BJ (cell line): ENCODE measurements at regions not wholly inside any gene's neighbourhood (a gene's known extent, or its start where the extent isn't known, plus 50 kb on each side); places are given as distances from the start of the nearest gene placed in this dataset.

Experiments
- CTCF ChIA-PET: fragments of 350-600 bp; formaldehyde crosslinking; extraction: SDS; loops from one replicate; lab custom pipeline; 2021; ENCODE audit warnings: antibody characterized with exemption, inconsistent platforms; lab: Yijun Ruan, JAX
- POLR2A ChIA-PET: fragments of 300-600 bp; sonication (Branson Sonifier 250); formaldehyde crosslinking; extraction: SDS; loops from one replicate; lab custom pipeline; 2021; ENCODE audit warnings: antibody characterized with exemption; lab: Charles Lee
- DNase-seq: peaks from one replicate; pipeline ENCODE4 v3.0.0-alpha.2; 2011; ENCODE audit warnings: low read depth
- H3K27me3 ChIP-seq: 2 replicates; pipeline ENCODE4 v1.6.0; 2011; ENCODE audit warnings: low read length; ENCODE audit not compliant: control insufficient read depth, insufficient read depth
- H3K36me3 ChIP-seq: 2 replicates; pipeline ENCODE4 v1.5.1; 2011; ENCODE audit warnings: low read length; ENCODE audit not compliant: control insufficient read depth, insufficient read depth
- H3K4me3 ChIP-seq: 2 replicates; pipeline ENCODE4 v1.5.1; 2011; ENCODE audit warnings: low read depth, mild to moderate bottlenecking, control low read depth, low read length
- CTCF ChIP-seq: IDR thresholded peaks from 2 replicates; pipeline ENCODE4 v1.5.1; 2011; ENCODE audit warnings: low read depth, mild to moderate bottlenecking, control low read depth, inconsistent platforms, low read length, moderate library complexity; ENCODE audit not compliant: insufficient read depth

GRCh38 chr6:105641504-105641903 lies 238.6 kb upstream of the PREP start:
- no peak for DNase-seq
- no peak for TF ChIP-seq CTCF
- Histone ChIP-seq H3K36me3 (no peaks in the 10 kb centered on the region), H3K27me3 (no peaks in the 10 kb centered on the region), H3K4me3 (no peak overlapping the region)
- ChIA-PET CTCF (interaction anchor here (1.1 kb wide), 1 partner anchor 16 kb away, joined by 3 read pairs; no protein-coding TSS in a partner anchor), POLR2A (no interaction called here)

- H3K4me3 ChIP-seq, result no peak overlapping the region
- no peak for DNase-seq
- ChIA-PET POLR2A (no interaction called here), CTCF (no interaction called here)
- no peak for TF ChIP-seq CTCF
- H3K27me3 ChIP-seq, result no peaks in the 10 kb centered on the region; the same call in 1 of the 2 replicates
- no peaks in the 10 kb centered on the region for H3K36me3 ChIP-seq
Observed at GRCh38 chr6:105639124-105639523, 236.2 kb upstream of the PREP start.

- CTCF ChIA-PET, result no interaction called here
- Histone ChIP-seq H3K4me3 (no peak overlapping the region), H3K27me3 (no peaks in the 10 kb centered on the region; the same call in 1 of the 2 replicates), H3K36me3 (no peaks in the 10 kb centered on the region)
- no peak for DNase-seq
- no peak for TF ChIP-seq CTCF
- POLR2A ChIA-PET, result no interaction called here
Observed at GRCh38 chr6:105633814-105634213, 230.9 kb upstream of the PREP start.

GRCh38 chr6:105628156-105628860 lies 225.4 kb upstream of the PREP start:
- Histone ChIP-seq H3K27me3 (no peaks in the 10 kb centered on the region), H3K4me3 (no peak overlapping the region), H3K36me3 (no peaks in the 10 kb centered on the region)
- POLR2A ChIA-PET, result no interaction called here
- DNase-seq, result no peak
- no peak for TF ChIP-seq CTCF
- CTCF ChIA-PET, result interaction anchor here (0.5 kb wide), 1 partner anchor 180 kb away, joined by 6 read pairs; no protein-coding TSS in a partner anchor

DNA sequence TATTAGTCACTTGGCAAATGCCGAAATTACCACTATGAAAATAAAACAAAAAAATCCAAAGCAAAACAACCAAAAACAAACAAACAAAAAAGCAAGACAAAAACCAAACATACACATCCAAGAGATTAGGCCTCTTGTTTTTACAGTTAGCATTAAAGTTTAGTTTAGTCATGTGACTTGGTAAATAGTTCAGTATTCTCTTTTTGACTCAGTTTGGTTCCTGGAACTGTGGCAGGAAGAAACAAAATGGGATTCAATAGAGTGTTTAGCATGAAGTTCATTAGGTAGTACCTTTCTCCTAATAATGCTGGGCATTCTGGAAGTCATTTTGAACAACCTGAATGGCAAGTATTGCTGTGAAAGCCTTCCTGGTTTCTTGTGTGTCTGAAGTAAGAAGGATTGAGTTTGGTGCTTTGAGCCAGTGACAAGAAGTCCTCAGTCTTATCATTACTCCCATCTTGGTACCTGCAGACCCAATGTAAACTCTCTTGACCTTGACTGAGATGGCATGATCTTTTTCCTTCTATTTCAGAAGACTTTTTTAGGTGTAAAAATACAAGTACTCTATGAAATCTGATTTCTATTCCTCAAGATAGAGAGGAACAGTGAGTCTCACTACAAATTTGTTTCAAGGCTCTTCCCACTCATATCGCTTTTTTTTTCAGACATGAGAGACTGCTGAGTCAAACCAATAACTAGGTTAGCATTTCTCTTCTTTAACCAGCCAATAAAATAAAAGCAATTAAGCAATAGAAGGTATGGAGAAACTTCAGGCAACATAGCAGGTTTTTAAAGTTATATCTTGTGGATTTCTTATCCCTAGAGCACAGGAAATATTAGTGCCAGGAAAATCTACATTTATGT lies 223.6 kb upstream of the PREP start:
- TF ChIP-seq CTCF, result no peak
- ChIA-PET POLR2A (no interaction called here), CTCF (no interaction called here)
- Histone ChIP-seq H3K4me3 (no peak overlapping the region), H3K27me3 (no peaks in the 10 kb centered on the region), H3K36me3 (no peaks in the 10 kb centered on the region)
- no peak for DNase-seq
